GM23338 (cell line): ENCODE measurements at regions not wholly inside any gene's neighbourhood (a gene's known extent, or its start where the extent isn't known, plus 50 kb on each side); places are given as distances from the start of the nearest gene placed in this dataset.
A peak's percentile ranks its signal among the peaks of the same experiment; 100 is the strongest.

Experiments
- ATAC-seq: fragments of 200-7000 bp; cut with Tn5 transposase; 3 replicates; pipeline ENCODE4 v1.9.1; 2020
- DNase-seq: peaks from one replicate; pipeline ENCODE4 v3.0.0-alpha.2; 2015; ENCODE audit warnings: low spot score
- H2AFZ ChIP-seq: fragments of 200-600 bp; sonication (generic); 2 replicates; pipeline ENCODE4 v1.8.0; 2016; ENCODE audit warnings: antibody characterized with exemption, mild to moderate bottlenecking, moderate library complexity
- H3F3A ChIP-seq: fragments of 200-600 bp; sonication (generic); replicated peaks from 2 replicates; pipeline ENCODE4 v1.8.0; 2017; ENCODE audit warnings: antibody characterized with exemption, mixed run types, low read depth
- H3K27ac ChIP-seq: fragments of 200-600 bp; sonication (generic); 2 replicates; pipeline ENCODE4 v1.6.1; 2016; ENCODE audit warnings: low read depth
- H3K27me3 ChIP-seq: fragments of 200-600 bp; sonication (generic); 2 replicates; pipeline ENCODE4 v1.8.0; 2016; ENCODE audit warnings: mild to moderate bottlenecking, mixed run types, moderate library complexity; ENCODE audit not compliant: insufficient read depth
- H3K36me3 ChIP-seq: fragments of 200-600 bp; sonication (generic); 2 replicates; pipeline ENCODE4 v1.8.0; 2016; ENCODE audit warnings: mild to moderate bottlenecking; ENCODE audit not compliant: insufficient read depth
- H3K4me1 ChIP-seq: fragments of 200-600 bp; sonication (generic); 2 replicates; pipeline ENCODE4 v1.8.0; 2016; ENCODE audit warnings: mild to moderate bottlenecking, moderate library complexity; ENCODE audit not compliant: insufficient read depth
- H3K4me2 ChIP-seq: fragments of 200-600 bp; sonication (generic); 2 replicates; pipeline ENCODE4 v1.7.1; 2017; ENCODE audit warnings: mixed run types
- H3K4me3 ChIP-seq: fragments of 200-600 bp; sonication (generic); 2 replicates; pipeline ENCODE4 v1.6.1; 2016; ENCODE audit warnings: mixed run types
- H3K79me2 ChIP-seq: fragments of 200-600 bp; sonication (generic); replicated peaks from 2 replicates; pipeline ENCODE4 v1.8.0; 2017; ENCODE audit warnings: mild to moderate bottlenecking; ENCODE audit not compliant: insufficient read depth
- H3K9me2 ChIP-seq: fragments of 200-600 bp; sonication (generic); 2 replicates; pipeline ENCODE4 v1.8.0; 2017; ENCODE audit not compliant: insufficient read depth
- H4K20me1 ChIP-seq: fragments of 200-600 bp; sonication (generic); replicated peaks from 2 replicates; pipeline ENCODE4 v1.8.0; 2017; ENCODE audit warnings: mild to moderate bottlenecking; ENCODE audit not compliant: insufficient read depth
- H3K27ac Mint-ChIP-seq: 2 replicates; pipeline ENCODE4 v1.8.0; 2020; ENCODE audit warnings: inconsistent platforms, mild to moderate bottlenecking, moderate library complexity, mixed read lengths
- H3K27me3 Mint-ChIP-seq: 3 replicates; pipeline ENCODE4 v1.8.0; 2022; ENCODE audit warnings: low read depth, mild to moderate bottlenecking, moderate library complexity, mixed read lengths, inconsistent platforms; ENCODE audit not compliant: insufficient read depth, poor library complexity
- H3K36me3 Mint-ChIP-seq: 3 replicates; pipeline ENCODE4 v1.8.0; 2021; ENCODE audit warnings: low read depth, mild to moderate bottlenecking, inconsistent platforms, moderate library complexity, mixed read lengths
- H3K4me1 Mint-ChIP-seq: 3 replicates; pipeline ENCODE4 v1.8.0; 2020; ENCODE audit warnings: mild to moderate bottlenecking, inconsistent platforms, mixed read lengths
- H3K4me3 Mint-ChIP-seq: 3 replicates; pipeline ENCODE4 v1.8.0; 2021; ENCODE audit warnings: moderate library complexity, mild to moderate bottlenecking, inconsistent platforms, mixed read lengths
- H3K9me3 Mint-ChIP-seq: 3 replicates; pipeline ENCODE4 v1.8.0; 2020; ENCODE audit warnings: moderate library complexity, mild to moderate bottlenecking, inconsistent platforms, mixed read lengths
- CREB1 ChIP-seq: fragments of 250-450 bp; sonication (Bioruptor Pico); IDR thresholded peaks from 2 replicates; pipeline ENCODE4 v1.5.0; 2020; ENCODE audit warnings: low read depth, mild to moderate bottlenecking, moderate library complexity
- EZH2 ChIP-seq: fragments of 200-600 bp; sonication (generic); IDR thresholded peaks from one replicate; pipeline ENCODE4 v1.8.0; 2017; ENCODE audit warnings: antibody characterized with exemption, mild to moderate bottlenecking, low read depth; ENCODE audit not compliant: unreplicated experiment
- JUNB ChIP-seq: IDR thresholded peaks from one replicate; pipeline ENCODE4 v1.6.1; 2016; ENCODE audit warnings: antibody characterized with exemption; ENCODE audit not compliant: unreplicated experiment
- NANOG ChIP-seq: IDR thresholded peaks from 2 replicates; pipeline ENCODE4 v1.6.1; 2016; ENCODE audit warnings: antibody characterized with exemption, borderline replicate concordance
- POLR2AphosphoS5 ChIP-seq: IDR thresholded peaks from 2 replicates; pipeline ENCODE4 v1.6.1; 2016; ENCODE audit warnings: antibody characterized with exemption, low read depth
- STAT1 ChIP-seq: IDR thresholded peaks from one replicate; pipeline ENCODE4 v1.6.1; 2016; ENCODE audit warnings: antibody characterized with exemption; ENCODE audit not compliant: unreplicated experiment
- ZNF331 ChIP-seq: fragments of 250-450 bp; sonication (Bioruptor Pico); IDR thresholded peaks from 2 replicates; pipeline ENCODE4 v1.5.0; 2020; ENCODE audit warnings: low read depth, mild to moderate bottlenecking, moderate library complexity
- ZNF462 ChIP-seq: fragments of 250-450 bp; sonication (Bioruptor Pico); IDR thresholded peaks from 2 replicates; pipeline ENCODE4 v1.5.0; 2020; ENCODE audit warnings: mild to moderate bottlenecking, moderate library complexity
- TF ChIP-seq, protein P1 (sequence below): IDR thresholded peaks from one replicate; pipeline ENCODE4 v1.6.1; 2018; ENCODE audit warnings: antibody characterized with exemption; ENCODE audit not compliant: unreplicated experiment

DNA sequence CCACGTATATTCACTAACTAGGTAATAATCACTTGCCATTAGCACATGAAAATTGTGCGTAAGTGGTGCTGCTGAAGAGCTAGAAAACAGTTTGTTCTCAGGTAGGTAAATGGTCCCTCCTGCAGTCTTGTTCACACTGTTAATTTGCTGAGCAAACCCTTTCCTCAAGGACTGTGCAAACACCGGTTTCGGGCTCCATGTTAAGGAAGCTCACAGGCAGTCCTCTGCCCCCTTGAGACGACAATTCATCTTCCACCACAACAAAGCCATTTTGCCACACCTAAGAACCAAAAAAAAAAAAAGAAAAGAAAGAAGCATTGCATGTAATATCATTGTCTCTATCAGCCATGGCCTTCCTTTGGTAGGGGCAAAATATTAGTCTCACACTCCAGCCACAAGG lies 193.9 kb downstream of the BCL11A start:
- Mint-ChIP-seq H3K36me3 (no peaks in the 10 kb centered on the region; the same call in 2 of the 3 replicates), H3K4me3 (no peak overlapping the region), H3K4me1 (peaks cover 20% of the 10 kb centered on the region), H3K27me3 (peaks cover 4% of the 10 kb centered on the region), H3K9me3 (no peaks in the 10 kb centered on the region), H3K27ac (no peak overlapping the region)
- no peaks in the 10 kb centered on the region for H3K79me2 ChIP-seq
- no peak overlapping the region for H3K4me3 ChIP-seq
- H3K4me2 ChIP-seq = no peak overlapping the region
- H3K36me3 ChIP-seq = no peaks in the 10 kb centered on the region
- H3K27ac ChIP-seq = no peak overlapping the region
- no peaks in the 10 kb centered on the region for H4K20me1 ChIP-seq
- ATAC-seq (no peak), DNase-seq (no peak)
- H2AFZ ChIP-seq = peak overlapping the region; percentile 73
- H3K27me3 ChIP-seq = no peaks in the 10 kb centered on the region
- H3K4me1 ChIP-seq = no peaks in the 10 kb centered on the region
- no peaks in the 10 kb centered on the region for H3F3A ChIP-seq
- peaks cover 28% of the 10 kb centered on the region for H3K9me2 ChIP-seq
- TF ChIP-seq CREB1 (CRISPR knock-in tag) = no peak
- no peak for TF ChIP-seq POLR2AphosphoS5
- TF ChIP-seq, protein P1, sequence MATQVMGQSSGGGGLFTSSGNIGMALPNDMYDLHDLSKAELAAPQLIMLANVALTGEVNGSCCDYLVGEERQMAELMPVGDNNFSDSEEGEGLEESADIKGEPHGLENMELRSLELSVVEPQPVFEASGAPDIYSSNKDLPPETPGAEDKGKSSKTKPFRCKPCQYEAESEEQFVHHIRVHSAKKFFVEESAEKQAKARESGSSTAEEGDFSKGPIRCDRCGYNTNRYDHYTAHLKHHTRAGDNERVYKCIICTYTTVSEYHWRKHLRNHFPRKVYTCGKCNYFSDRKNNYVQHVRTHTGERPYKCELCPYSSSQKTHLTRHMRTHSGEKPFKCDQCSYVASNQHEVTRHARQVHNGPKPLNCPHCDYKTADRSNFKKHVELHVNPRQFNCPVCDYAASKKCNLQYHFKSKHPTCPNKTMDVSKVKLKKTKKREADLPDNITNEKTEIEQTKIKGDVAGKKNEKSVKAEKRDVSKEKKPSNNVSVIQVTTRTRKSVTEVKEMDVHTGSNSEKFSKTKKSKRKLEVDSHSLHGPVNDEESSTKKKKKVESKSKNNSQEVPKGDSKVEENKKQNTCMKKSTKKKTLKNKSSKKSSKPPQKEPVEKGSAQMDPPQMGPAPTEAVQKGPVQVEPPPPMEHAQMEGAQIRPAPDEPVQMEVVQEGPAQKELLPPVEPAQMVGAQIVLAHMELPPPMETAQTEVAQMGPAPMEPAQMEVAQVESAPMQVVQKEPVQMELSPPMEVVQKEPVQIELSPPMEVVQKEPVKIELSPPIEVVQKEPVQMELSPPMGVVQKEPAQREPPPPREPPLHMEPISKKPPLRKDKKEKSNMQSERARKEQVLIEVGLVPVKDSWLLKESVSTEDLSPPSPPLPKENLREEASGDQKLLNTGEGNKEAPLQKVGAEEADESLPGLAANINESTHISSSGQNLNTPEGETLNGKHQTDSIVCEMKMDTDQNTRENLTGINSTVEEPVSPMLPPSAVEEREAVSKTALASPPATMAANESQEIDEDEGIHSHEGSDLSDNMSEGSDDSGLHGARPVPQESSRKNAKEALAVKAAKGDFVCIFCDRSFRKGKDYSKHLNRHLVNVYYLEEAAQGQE = no peak

GRCh38 chr2:60358476-60358875 lies 195.0 kb downstream of the BCL11A start:
- H3K4me3 ChIP-seq = no peak overlapping the region
- H3K27ac ChIP-seq = no peak overlapping the region
- Mint-ChIP-seq H3K9me3 (no peaks in the 10 kb centered on the region), H3K36me3 (no peaks in the 10 kb centered on the region; the same call in 2 of the 3 replicates), H3K27ac (no peak overlapping the region), H3K4me1 (peaks cover 28% of the 10 kb centered on the region), H3K4me3 (no peak overlapping the region), H3K27me3 (no peaks in the 10 kb centered on the region)
- H3K36me3 ChIP-seq = no peaks in the 10 kb centered on the region
- H3K4me2 ChIP-seq = no peak overlapping the region
- H3K79me2 ChIP-seq = no peaks in the 10 kb centered on the region
- no peaks in the 10 kb centered on the region for H4K20me1 ChIP-seq
- no peaks in the 10 kb centered on the region for H3K27me3 ChIP-seq
- no peak for ATAC-seq
- DNase-seq = no peak
- peaks cover 28% of the 10 kb centered on the region for H3K9me2 ChIP-seq
- H2AFZ ChIP-seq = no peak overlapping the region
- H3F3A ChIP-seq = no peaks in the 10 kb centered on the region
- no peaks in the 10 kb centered on the region for H3K4me1 ChIP-seq
- no peak for TF ChIP-seq JUNB
- TF ChIP-seq ZNF331 (CRISPR knock-in tag) = no peak
- no peak for TF ChIP-seq ZNF462
- no peak for TF ChIP-seq STAT1
- no peak for TF ChIP-seq CREB1 (CRISPR knock-in tag)
- no peak for TF ChIP-seq NANOG
- TF ChIP-seq, protein P1 = no peak
- no peak for TF ChIP-seq POLR2AphosphoS5
- TF ChIP-seq EZH2 = no peak
